HEK293 (cell line): ENCODE measurements at regions not wholly inside any gene's neighbourhood (a gene's known extent, or its start where the extent isn't known, plus 50 kb on each side); places are given as distances from the start of the nearest gene placed in this dataset.

Source experiments
- CTCF ChIA-PET: fragments of 350-600 bp; formaldehyde crosslinking; extraction: SDS; loops from one replicate; lab custom pipeline; 2021; ENCODE audit warnings: antibody characterized with exemption; lab: Yijun Ruan, JAX
- POLR2A ChIA-PET: fragments of 300-600 bp; formaldehyde crosslinking; extraction: SDS; loops from one replicate; lab custom pipeline; 2020; ENCODE audit warnings: antibody characterized with exemption, inconsistent platforms; lab: Yijun Ruan, JAX
- H3K27ac ChIP-seq: fragments of 200-500 bp; sonication (Bioruptor generic); 2 replicates; pipeline ENCODE4 v1.5.1; 2014; ENCODE audit warnings: low read depth, low read length, control low read depth, inconsistent platforms; ENCODE audit errors: extremely low read depth
- H3K36me3 ChIP-seq, 2 experiments: fragments of 200-500 bp in 1 of 2; sonication (Bioruptor generic) in 1 of 2; 1 replicate in 1 of 2; 2 replicates in 1 of 2; pipeline ENCODE4 v1.5.1; 2014 to 2017; ENCODE audit warnings: inconsistent platforms in 2 of 2, low read length in 2 of 2; ENCODE audit not compliant: control insufficient read depth in 2 of 2, insufficient read depth in 1 of 2
- H3K4me1 ChIP-seq: fragments of 200-500 bp; sonication (Bioruptor generic); 2 replicates; pipeline ENCODE4 v1.5.1; 2014; ENCODE audit warnings: mild to moderate bottlenecking, low read length, inconsistent platforms; ENCODE audit not compliant: control insufficient read depth, insufficient read depth
- H3K4me3 ChIP-seq: 2 replicates; pipeline ENCODE4 v1.5.1; 2011; ENCODE audit warnings: low read depth, mild to moderate bottlenecking, control low read depth, low read length, moderate library complexity
- H3K9me3 ChIP-seq: fragments of 200-500 bp; sonication (Bioruptor generic); 2 replicates; pipeline ENCODE4 v1.5.1; 2014; ENCODE audit warnings: low read depth, low read length, inconsistent platforms; ENCODE audit not compliant: control insufficient read depth, insufficient read depth
- KLF8 ChIP-seq: fragments of 450-650 bp; formaldehyde crosslinking; IDR thresholded peaks from 2 replicates; pipeline ENCODE4 v1.5.1; 2016; ENCODE audit warnings: missing biosample characterization, missing genetic modification characterization
- OVOL3 ChIP-seq: fragments of 450-650 bp; formaldehyde crosslinking; IDR thresholded peaks from 2 replicates; pipeline ENCODE4 v1.5.1; 2016; ENCODE audit warnings: missing biosample characterization, missing genetic modification characterization
- REPIN1 ChIP-seq: fragments of 450-650 bp; formaldehyde crosslinking; IDR thresholded peaks from 2 replicates; pipeline ENCODE4 v1.5.1; 2017; ENCODE audit warnings: missing biosample characterization, missing genetic modification characterization, low read depth
- SALL2 ChIP-seq: fragments of 450-650 bp; formaldehyde crosslinking; IDR thresholded peaks from 2 replicates; pipeline ENCODE4 v1.5.0; 2017; ENCODE audit warnings: missing biosample characterization, mild to moderate bottlenecking, missing genetic modification characterization, borderline replicate concordance
- SETDB1 ChIP-seq: IDR thresholded peaks from one replicate; pipeline ENCODE4 v1.6.1; 2017; ENCODE audit warnings: mild to moderate bottlenecking, low read length, moderate library complexity, mixed read lengths; ENCODE audit not compliant: insufficient read length
- ZNF114 ChIP-seq: fragments of 450-650 bp; formaldehyde crosslinking; IDR thresholded peaks from 2 replicates; pipeline ENCODE4 v1.5.0; 2017; ENCODE audit warnings: missing biosample characterization, missing genetic modification characterization
- ZNF121 ChIP-seq: fragments of 450-650 bp; formaldehyde crosslinking; IDR thresholded peaks from 2 replicates; pipeline ENCODE4 v1.5.1; 2016; ENCODE audit warnings: missing biosample characterization, missing genetic modification characterization
- ZNF138 ChIP-seq: fragments of 450-650 bp; formaldehyde crosslinking; IDR thresholded peaks from 2 replicates; pipeline ENCODE4 v1.5.1; 2016; ENCODE audit warnings: missing biosample characterization, missing genetic modification characterization, borderline replicate concordance
- ZNF146 ChIP-seq: fragments of 450-650 bp; formaldehyde crosslinking; IDR thresholded peaks from 2 replicates; pipeline ENCODE4 v1.5.1; 2016; ENCODE audit warnings: missing biosample characterization, missing genetic modification characterization
- ZNF211 ChIP-seq: fragments of 450-650 bp; formaldehyde crosslinking; IDR thresholded peaks from 2 replicates; pipeline ENCODE4 v1.5.1; 2016; ENCODE audit warnings: low read depth, missing biosample characterization, missing genetic modification characterization
- ZNF394 ChIP-seq: fragments of 450-650 bp; formaldehyde crosslinking; IDR thresholded peaks from 2 replicates; pipeline ENCODE4 v1.5.1; 2016; ENCODE audit warnings: missing biosample characterization, missing genetic modification characterization, mild to moderate bottlenecking, moderate library complexity, borderline replicate concordance
- ZNF423 ChIP-seq: fragments of 450-650 bp; formaldehyde crosslinking; IDR thresholded peaks from 2 replicates; pipeline ENCODE4 v1.5.1; 2016; ENCODE audit warnings: missing biosample characterization, missing genetic modification characterization
- ZNF433 ChIP-seq: fragments of 450-650 bp; formaldehyde crosslinking; IDR thresholded peaks from 2 replicates; pipeline ENCODE4 v1.5.1; 2016; ENCODE audit warnings: missing biosample characterization, missing genetic modification characterization, low read depth
- ZNF544 ChIP-seq: fragments of 450-650 bp; formaldehyde crosslinking; IDR thresholded peaks from 2 replicates; pipeline ENCODE4 v1.5.0; 2017; ENCODE audit warnings: missing biosample characterization, missing genetic modification characterization
- ZNF610 ChIP-seq: fragments of 450-650 bp; formaldehyde crosslinking; IDR thresholded peaks from 2 replicates; pipeline ENCODE4 v1.5.1; 2016; ENCODE audit warnings: missing biosample characterization, missing genetic modification characterization, borderline replicate concordance
- TF ChIP-seq, protein P1 (sequence below): fragments of 450-650 bp; formaldehyde crosslinking; IDR thresholded peaks from 2 replicates; pipeline ENCODE4 v1.5.1; 2016; ENCODE audit warnings: missing biosample characterization, missing genetic modification characterization
- TF ChIP-seq, protein P2 (sequence below): fragments of 450-650 bp; formaldehyde crosslinking; IDR thresholded peaks from 2 replicates; pipeline ENCODE4 v1.5.1; 2016; ENCODE audit warnings: missing biosample characterization, missing genetic modification characterization
- TF ChIP-seq, protein P3 (sequence below): fragments of 450-650 bp; formaldehyde crosslinking; IDR thresholded peaks from 2 replicates; pipeline ENCODE4 v1.5.1; 2016; ENCODE audit warnings: missing biosample characterization, missing genetic modification characterization
- TF ChIP-seq, protein P4 (sequence below): fragments of 450-650 bp; formaldehyde crosslinking; IDR thresholded peaks from 2 replicates; pipeline ENCODE4 v1.5.1; 2017; ENCODE audit warnings: missing biosample characterization, missing genetic modification characterization

DNA sequence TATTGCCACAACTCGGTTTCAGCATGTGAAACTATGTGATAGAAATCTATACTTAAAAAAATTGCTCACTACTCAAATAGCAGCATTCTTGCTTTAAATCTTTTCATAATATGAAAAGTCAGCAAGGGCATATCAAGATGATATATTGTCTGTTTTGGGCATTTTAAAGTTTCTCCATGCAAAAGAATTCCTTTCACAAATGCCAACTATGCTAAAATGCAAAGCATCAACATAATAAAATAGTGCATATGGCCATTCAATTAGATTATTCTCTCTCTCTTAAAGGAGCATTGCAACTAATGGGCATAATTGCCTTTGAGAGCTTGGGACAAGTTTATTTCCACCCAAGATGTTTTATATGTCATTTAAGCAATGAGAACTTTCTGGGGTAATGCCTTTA, 475.1 kb downstream of the ZPLD1 start:
- no peak overlapping the region for H3K4me3 ChIP-seq
- no peaks in the 10 kb centered on the region for H3K9me3 ChIP-seq
- TF ChIP-seq ZNF544: no peak
- no peak for TF ChIP-seq ZNF114
- no peak for TF ChIP-seq REPIN1 (tag by site-specific recombination)
- TF ChIP-seq ZNF138 (tag by site-specific recombination): no peak
- TF ChIP-seq ZNF121: no peak
- no peak for TF ChIP-seq ZNF610 (tag by site-specific recombination)
- POLR2A ChIA-PET: no interaction called here
- no peaks in the 10 kb centered on the region for H3K4me1 ChIP-seq
- CTCF ChIA-PET: no interaction called here
- H3K36me3 ChIP-seq: no peaks in the 10 kb centered on the region
- no peak overlapping the region for H3K27ac ChIP-seq

DNA sequence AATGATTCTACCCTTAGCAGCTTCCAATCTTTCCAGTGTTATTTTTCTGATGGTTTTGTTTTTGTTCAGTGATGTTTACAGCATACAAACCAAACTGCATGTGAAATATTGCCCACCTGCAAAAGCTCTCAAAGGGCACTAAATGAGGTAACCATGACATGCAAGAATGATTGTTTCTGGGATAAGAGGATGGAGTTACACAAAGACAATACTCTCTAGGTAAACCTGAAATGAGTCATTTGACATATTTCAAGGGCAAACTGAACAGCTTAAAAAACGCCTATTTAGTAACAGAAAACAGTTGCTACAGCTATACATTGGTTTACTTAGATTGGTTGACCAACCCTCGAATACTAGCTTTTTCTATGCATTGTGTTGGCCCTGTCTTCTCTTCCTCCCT, 481.7 kb downstream of the ZPLD1 start:
- H3K9me3 ChIP-seq: no peaks in the 10 kb centered on the region
- TF ChIP-seq, protein P1, sequence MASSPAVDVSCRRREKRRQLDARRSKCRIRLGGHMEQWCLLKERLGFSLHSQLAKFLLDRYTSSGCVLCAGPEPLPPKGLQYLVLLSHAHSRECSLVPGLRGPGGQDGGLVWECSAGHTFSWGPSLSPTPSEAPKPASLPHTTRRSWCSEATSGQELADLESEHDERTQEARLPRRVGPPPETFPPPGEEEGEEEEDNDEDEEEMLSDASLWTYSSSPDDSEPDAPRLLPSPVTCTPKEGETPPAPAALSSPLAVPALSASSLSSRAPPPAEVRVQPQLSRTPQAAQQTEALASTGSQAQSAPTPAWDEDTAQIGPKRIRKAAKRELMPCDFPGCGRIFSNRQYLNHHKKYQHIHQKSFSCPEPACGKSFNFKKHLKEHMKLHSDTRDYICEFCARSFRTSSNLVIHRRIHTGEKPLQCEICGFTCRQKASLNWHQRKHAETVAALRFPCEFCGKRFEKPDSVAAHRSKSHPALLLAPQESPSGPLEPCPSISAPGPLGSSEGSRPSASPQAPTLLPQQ (tag by site-specific recombination): no peak
- TF ChIP-seq ZNF423 (tag by site-specific recombination) (no peak), ZNF146 (no peak), OVOL3 (tag by site-specific recombination) (no peak), ZNF433 (tag by site-specific recombination) (no peak), KLF8 (tag by site-specific recombination) (no peak), ZNF394 (tag by site-specific recombination) (no peak), SALL2 (no peak), ZNF211 (tag by site-specific recombination) (no peak), SETDB1 (no peak)
- TF ChIP-seq, protein P2, sequence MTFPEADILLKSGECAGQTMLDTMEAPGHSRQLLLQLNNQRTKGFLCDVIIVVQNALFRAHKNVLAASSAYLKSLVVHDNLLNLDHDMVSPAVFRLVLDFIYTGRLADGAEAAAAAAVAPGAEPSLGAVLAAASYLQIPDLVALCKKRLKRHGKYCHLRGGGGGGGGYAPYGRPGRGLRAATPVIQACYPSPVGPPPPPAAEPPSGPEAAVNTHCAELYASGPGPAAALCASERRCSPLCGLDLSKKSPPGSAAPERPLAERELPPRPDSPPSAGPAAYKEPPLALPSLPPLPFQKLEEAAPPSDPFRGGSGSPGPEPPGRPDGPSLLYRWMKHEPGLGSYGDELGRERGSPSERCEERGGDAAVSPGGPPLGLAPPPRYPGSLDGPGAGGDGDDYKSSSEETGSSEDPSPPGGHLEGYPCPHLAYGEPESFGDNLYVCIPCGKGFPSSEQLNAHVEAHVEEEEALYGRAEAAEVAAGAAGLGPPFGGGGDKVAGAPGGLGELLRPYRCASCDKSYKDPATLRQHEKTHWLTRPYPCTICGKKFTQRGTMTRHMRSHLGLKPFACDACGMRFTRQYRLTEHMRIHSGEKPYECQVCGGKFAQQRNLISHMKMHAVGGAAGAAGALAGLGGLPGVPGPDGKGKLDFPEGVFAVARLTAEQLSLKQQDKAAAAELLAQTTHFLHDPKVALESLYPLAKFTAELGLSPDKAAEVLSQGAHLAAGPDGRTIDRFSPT: no peak
- TF ChIP-seq, protein P3, sequence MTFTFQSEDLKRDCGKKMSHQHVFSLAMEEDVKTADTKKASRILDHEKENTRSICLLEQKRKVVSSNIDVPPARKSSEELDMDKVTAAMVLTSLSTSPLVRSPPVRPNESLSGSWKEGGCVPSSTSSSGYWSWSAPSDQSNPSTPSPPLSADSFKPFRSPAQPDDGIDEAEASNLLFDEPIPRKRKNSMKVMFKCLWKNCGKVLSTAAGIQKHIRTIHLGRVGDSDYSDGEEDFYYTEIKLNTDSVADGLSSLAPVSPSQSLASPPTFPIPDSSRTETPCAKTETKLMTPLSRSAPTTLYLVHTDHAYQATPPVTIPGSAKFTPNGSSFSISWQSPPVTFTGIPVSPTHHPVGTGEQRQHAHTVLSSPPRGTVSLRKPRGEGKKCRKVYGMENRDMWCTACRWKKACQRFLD: no peak
- TF ChIP-seq, protein P4, sequence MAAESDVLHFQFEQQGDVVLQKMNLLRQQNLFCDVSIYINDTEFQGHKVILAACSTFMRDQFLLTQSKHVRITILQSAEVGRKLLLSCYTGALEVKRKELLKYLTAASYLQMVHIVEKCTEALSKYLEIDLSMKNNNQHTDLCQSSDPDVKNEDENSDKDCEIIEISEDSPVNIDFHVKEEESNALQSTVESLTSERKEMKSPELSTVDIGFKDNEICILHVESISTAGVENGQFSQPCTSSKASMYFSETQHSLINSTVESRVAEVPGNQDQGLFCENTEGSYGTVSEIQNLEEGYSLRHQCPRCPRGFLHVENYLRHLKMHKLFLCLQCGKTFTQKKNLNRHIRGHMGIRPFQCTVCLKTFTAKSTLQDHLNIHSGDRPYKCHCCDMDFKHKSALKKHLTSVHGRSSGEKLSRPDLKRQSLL (tag by site-specific recombination): no peak
- no peaks in the 10 kb centered on the region for H3K4me1 ChIP-seq
- no peaks in the 10 kb centered on the region for H3K36me3 ChIP-seq
- CTCF ChIA-PET: no interaction called here
- POLR2A ChIA-PET: no interaction called here
- no peak overlapping the region for H3K27ac ChIP-seq
- no peak overlapping the region for H3K4me3 ChIP-seq
